Stomach (tissue), 8 donors: ENCODE measurements at regions not wholly inside any gene's neighbourhood (a gene's known extent, or its start where the extent isn't known, plus 50 kb on each side); places are given as distances from the start of the nearest gene placed in this dataset.

Experiments
- DNase-seq, 2 donors: peaks; one replicate each; pipeline versions ENCODE4 v3.0.0 to v3.0.0-alpha.2; 2013 to 2019
- H3K27ac ChIP-seq, 5 donors: fragments of 200-600 bp in 4 of 5; sonication (generic) in 4 of 5; one replicate each; pipeline ENCODE4 v1.5.1; 2013 to 2019; ENCODE audit warnings: mild to moderate bottlenecking in 1 of 5, moderate library complexity in 1 of 5
- H3K27me3 ChIP-seq, 3 donors: fragments of 200-600 bp; sonication (generic); one replicate each; pipeline ENCODE4 v1.5.1; 2017 to 2019; ENCODE audit warnings: mixed run types in 1 of 3
- H3K36me3 ChIP-seq, 4 donors: fragments of 200-600 bp; sonication (generic); 1 replicate in 3 of 4; 2 replicates in 1 of 4; pipeline ENCODE4 v1.5.1; 2016 to 2019
- H3K4me1 ChIP-seq, 4 donors: fragments of 200-600 bp; sonication (generic); one replicate each; pipeline ENCODE4 v1.5.1; 2016 to 2019
- H3K4me3 ChIP-seq, 4 donors: fragments of 200-600 bp; sonication (generic) in 3 of 4; one replicate each; pipeline ENCODE4 v1.5.1; 2016 to 2019; ENCODE audit warnings: mild to moderate bottlenecking in 1 of 4
- H3K9me3 ChIP-seq, 4 donors: fragments of 200-600 bp; sonication (generic); one replicate each; pipeline ENCODE4 v1.5.1; 2016 to 2019
- CTCF ChIP-seq, 7 experiments: fragments of 450-650 bp in 4 of 7; fragments of 200-600 bp in 3 of 7; sonication (generic) in 3 of 7; IDR thresholded peaks; one replicate each; pipeline ENCODE4 v1.5.1; 2016 to 2019; ENCODE audit warnings: antibody characterized with exemption in 7 of 7, control low read depth in 2 of 7, mild to moderate bottlenecking in 1 of 7
- EP300 ChIP-seq: sonication (generic); formaldehyde crosslinking; IDR thresholded peaks from one replicate; pipeline ENCODE4 v1.6.1; 2017; ENCODE audit warnings: antibody characterized with exemption
- POLR2A ChIP-seq, 4 donors: fragments of 450-650 bp; IDR thresholded peaks; one replicate each; pipeline ENCODE4 v1.6.1; 2016; ENCODE audit warnings: antibody characterized with exemption in 4 of 4, control low read depth in 2 of 4, mild to moderate bottlenecking in 1 of 4, moderate library complexity in 1 of 4
- POLR2AphosphoS5 ChIP-seq, 3 donors: sonication (generic); formaldehyde crosslinking; IDR thresholded peaks; one replicate each; pipeline ENCODE4 v1.6.1; 2016; ENCODE audit warnings: antibody characterized with exemption in 3 of 3
- WGBS, 5 donors: extraction: QIAGEN DNeasy Blood & Tissue Kit in 3 of 5; methylation state at CpG; one replicate each; pipeline versions ENCODE4 v1.1.5 to v1.1.7; 2013 to 2018; 5-methylcytosine and 5-hydroxymethylcytosine counted together
- intact Hi-C: fragments of 100-400 bp; cut with DNase I; formaldehyde crosslinking; loops from one replicate; pipeline ENCODE4 v1.15.1; 2023; ENCODE audit warnings: low total_unique reads
- donor health status: healthy with polysubstance abuse.
- donor health status: Bipolar disorder and iron deficiency.
- donor health status: healthy.

DNA sequence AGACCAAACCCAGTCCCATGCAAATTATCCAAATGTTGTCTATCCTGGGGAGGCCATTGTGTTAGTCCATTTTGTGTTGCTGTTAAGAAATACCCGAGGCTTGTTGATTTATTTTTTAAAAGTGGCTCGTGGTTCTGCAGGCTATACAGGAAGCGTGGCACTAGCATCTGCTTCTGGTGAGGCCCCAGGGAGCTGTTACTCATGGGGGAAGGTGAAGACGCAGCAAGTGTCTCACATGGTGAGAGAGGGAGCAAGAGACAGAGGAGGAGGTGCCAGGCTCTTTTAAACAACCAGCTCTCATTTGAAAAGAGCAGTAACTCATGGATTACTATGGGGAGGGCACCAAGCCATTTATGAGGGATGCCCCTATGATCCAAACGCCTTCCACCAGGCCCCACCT, 80.3 kb upstream of the ARL4C start:
- Histone ChIP-seq H3K9me3 (no peaks in the 10 kb centered on the region), H3K27me3 (no peaks in the 10 kb centered on the region), H3K27ac (no peak overlapping the region), H3K4me3 (no peak overlapping the region), H3K36me3 (no peaks in the 10 kb centered on the region), H3K4me1 (no peaks in the 10 kb centered on the region)
- DNase-seq = no peak
- no peak for TF ChIP-seq POLR2A (IDR thresholded peaks at IDR 0.05)
- no peak for TF ChIP-seq CTCF (IDR thresholded peaks at IDR 0.05)
- no peak for TF ChIP-seq POLR2AphosphoS5 (IDR thresholded peaks at IDR 0.05)
- intact Hi-C loops = no loop called here
- 49 to 74% (median 72%) methylated on average over 5 of the region's 5 CpGs for WGBS, 5 donors

- 63 to 75% (median 69%) methylated on average over 9 of the region's 9 CpGs for WGBS, 5 donors
- intact Hi-C loops = no loop called here
- no peak for DNase-seq
- Histone ChIP-seq H3K9me3 (no peaks in the 10 kb centered on the region), H3K36me3 (no peaks in the 10 kb centered on the region), H3K27ac (no peak overlapping the region), H3K27me3 (no peaks in the 10 kb centered on the region), H3K4me3 (no peak overlapping the region), H3K4me1 (no peaks in the 10 kb centered on the region)
- no peak for TF ChIP-seq CTCF (IDR thresholded peaks at IDR 0.05)
- no peak for TF ChIP-seq POLR2AphosphoS5 (IDR thresholded peaks at IDR 0.05)
- no peak for TF ChIP-seq POLR2A (IDR thresholded peaks at IDR 0.05)
- no peak for TF ChIP-seq EP300
Observed at GRCh38 chr2:234571620-234572407, 74.9 kb upstream of the ARL4C start.

DNA sequence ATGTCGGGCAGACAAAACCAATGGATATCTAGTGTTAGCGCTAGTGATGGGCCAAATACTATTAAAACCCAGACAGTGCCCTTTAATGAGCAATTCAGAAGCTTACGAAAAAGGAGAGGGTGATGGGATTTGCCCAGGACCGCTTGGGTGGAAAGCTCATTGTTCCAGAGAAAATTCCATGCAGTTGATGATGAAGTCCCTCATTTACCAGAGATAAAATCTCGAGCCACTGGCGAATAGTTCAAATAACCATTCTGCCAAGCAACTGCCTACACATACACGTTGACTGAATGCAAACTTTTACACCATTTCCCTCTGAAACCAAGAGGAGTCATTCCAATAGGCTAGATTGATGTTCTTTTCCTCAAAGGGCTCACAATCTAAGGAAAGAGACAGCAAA, 73.6 kb upstream of the ARL4C start:
- no peaks in the 10 kb centered on the region for H3K4me1 ChIP-seq
- no peak for DNase-seq
- no peak overlapping the region for H3K4me3 ChIP-seq
- intact Hi-C loops = no loop called here
- H3K27ac ChIP-seq = no peak overlapping the region
- H3K36me3 ChIP-seq = no peaks in the 10 kb centered on the region
- TF ChIP-seq POLR2AphosphoS5 (IDR thresholded peaks at IDR 0.05) (no peak), POLR2A (IDR thresholded peaks at IDR 0.05) (no peak), CTCF (IDR thresholded peaks at IDR 0.05) (no peak), EP300 (no peak)
- no peaks in the 10 kb centered on the region for H3K27me3 ChIP-seq
- 61 to 84% (median 71%) methylated on average over 7 of the region's 7 CpGs for WGBS, 5 donors
- no peaks in the 10 kb centered on the region for H3K9me3 ChIP-seq

GRCh38 chr2:234569776-234570430, 73.0 kb upstream of the ARL4C start:
- intact Hi-C loops = no loop called here
- TF ChIP-seq POLR2AphosphoS5 (IDR thresholded peaks at IDR 0.05) (no peak), POLR2A (IDR thresholded peaks at IDR 0.05) (no peak), EP300 (no peak), CTCF (IDR thresholded peaks at IDR 0.05) (no peak)
- 71 to 92% (median 84%) methylated on average over 3 of the region's 3 CpGs for WGBS, 5 donors
- no peak for DNase-seq
- no peaks in the 10 kb centered on the region for H3K27me3 ChIP-seq
- H3K9me3 ChIP-seq = no peaks in the 10 kb centered on the region
- no peaks in the 10 kb centered on the region for H3K36me3 ChIP-seq
- no peak overlapping the region for H3K4me3 ChIP-seq
- H3K27ac ChIP-seq = no peak overlapping the region
- H3K4me1 ChIP-seq = no peaks in the 10 kb centered on the region
